ENCODE measurements at regions not wholly inside any gene's neighbourhood (a gene's known extent, or its start where the extent isn't known, plus 50 kb on each side); places are given as distances from the start of the nearest gene placed in this dataset.

DNA sequence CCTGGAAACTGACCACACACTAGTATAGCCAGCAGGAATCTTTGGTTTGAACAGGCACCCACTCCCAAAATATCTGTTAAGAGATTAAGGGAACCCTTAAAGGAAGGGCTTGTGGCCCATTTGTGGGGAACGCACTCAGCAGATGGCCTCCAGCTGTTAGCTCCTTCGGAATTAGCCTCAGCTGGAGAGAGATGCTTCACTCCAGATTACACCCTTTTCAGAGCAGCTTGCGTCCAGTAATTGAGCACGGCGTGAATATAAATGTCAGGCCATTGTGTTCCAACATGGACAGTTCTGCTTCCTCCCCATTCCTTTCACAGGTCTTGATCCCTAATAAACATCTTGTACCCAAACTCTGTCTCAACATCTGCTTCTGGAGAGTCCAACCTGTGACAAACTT lies 397.8 kb downstream of the SEC23A start:
- H4K20me1 ChIP-seq (ENCODE audit: insufficient read depth, low read length) = no peaks in the 10 kb centered on the region
- H3K4me1 ChIP-seq (ENCODE audit: control insufficient read depth in 1 of 2, insufficient read depth in 2 of 2, low read length in 2 of 2) = no peaks in the 10 kb centered on the region
- TF ChIP-seq, protein P1, sequence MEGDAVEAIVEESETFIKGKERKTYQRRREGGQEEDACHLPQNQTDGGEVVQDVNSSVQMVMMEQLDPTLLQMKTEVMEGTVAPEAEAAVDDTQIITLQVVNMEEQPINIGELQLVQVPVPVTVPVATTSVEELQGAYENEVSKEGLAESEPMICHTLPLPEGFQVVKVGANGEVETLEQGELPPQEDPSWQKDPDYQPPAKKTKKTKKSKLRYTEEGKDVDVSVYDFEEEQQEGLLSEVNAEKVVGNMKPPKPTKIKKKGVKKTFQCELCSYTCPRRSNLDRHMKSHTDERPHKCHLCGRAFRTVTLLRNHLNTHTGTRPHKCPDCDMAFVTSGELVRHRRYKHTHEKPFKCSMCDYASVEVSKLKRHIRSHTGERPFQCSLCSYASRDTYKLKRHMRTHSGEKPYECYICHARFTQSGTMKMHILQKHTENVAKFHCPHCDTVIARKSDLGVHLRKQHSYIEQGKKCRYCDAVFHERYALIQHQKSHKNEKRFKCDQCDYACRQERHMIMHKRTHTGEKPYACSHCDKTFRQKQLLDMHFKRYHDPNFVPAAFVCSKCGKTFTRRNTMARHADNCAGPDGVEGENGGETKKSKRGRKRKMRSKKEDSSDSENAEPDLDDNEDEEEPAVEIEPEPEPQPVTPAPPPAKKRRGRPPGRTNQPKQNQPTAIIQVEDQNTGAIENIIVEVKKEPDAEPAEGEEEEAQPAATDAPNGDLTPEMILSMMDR (IDR thresholded peaks at IDR 0.05) = no peak
- no peak overlapping the region for H3K4me3 ChIP-seq (replicated peaks in 1 of 3; ENCODE audit: low read depth in 2 of 3, low read length in 3 of 3)
- Mint-ChIP-seq H3K9me3 (peaks cover 0 to 7% (median 3%) of the 10 kb centered on the region in 7 donors), H3K36me3 (no peaks in the 10 kb centered on the region), H3K27ac (no peak overlapping the region), H3K4me1 (no peaks in the 10 kb centered on the region), H3K4me3 (no peak overlapping the region), H3K27me3 (ENCODE audit: low read depth in 3 of 3) (peaks cover 0 to 3% (median 0%) of the 10 kb centered on the region in 3 donors)
- no peak overlapping the region for H3K9ac ChIP-seq (ENCODE audit: insufficient read depth, low read length, poor library complexity, severe bottlenecking)
- H2AFZ ChIP-seq (ENCODE audit: insufficient read depth, low read depth, low read length, poor library complexity, severe bottlenecking) = no peak overlapping the region
- no peak for DNase-seq
- no peaks in the 10 kb centered on the region for H3K36me3 ChIP-seq (replicated peaks in 1 of 2; ENCODE audit: control insufficient read depth in 1 of 2, insufficient read depth in 2 of 2, low read length in 2 of 2)
- no peak overlapping the region for H3K27ac ChIP-seq (ENCODE audit: low read depth in 1 of 2, low read length in 2 of 2)
- intact Hi-C loops (cut with micrococcal nuclease) = no loop called here
- H3K4me2 ChIP-seq (replicated peaks; ENCODE audit: extremely low read depth, low read length, poor library complexity, severe bottlenecking) = no peak overlapping the region
- no peaks in the 10 kb centered on the region for H3K27me3 ChIP-seq (ENCODE audit: control insufficient read depth in 2 of 2, insufficient read depth in 2 of 2, low read length in 2 of 2)
- H3K79me2 ChIP-seq (ENCODE audit: insufficient read depth, low read length) = no peaks in the 10 kb centered on the region
- H3K9me3 ChIP-seq (replicated peaks in 1 of 2; ENCODE audit: control insufficient read depth in 1 of 2, insufficient read depth in 1 of 2, low read length in 2 of 2) = no peaks in the 10 kb centered on the region
- whole genome bisulfite sequencing (ENCODE audit: insufficient coverage) = 98% methylated on average over 4 of the region's 5 CpGs

DNA sequence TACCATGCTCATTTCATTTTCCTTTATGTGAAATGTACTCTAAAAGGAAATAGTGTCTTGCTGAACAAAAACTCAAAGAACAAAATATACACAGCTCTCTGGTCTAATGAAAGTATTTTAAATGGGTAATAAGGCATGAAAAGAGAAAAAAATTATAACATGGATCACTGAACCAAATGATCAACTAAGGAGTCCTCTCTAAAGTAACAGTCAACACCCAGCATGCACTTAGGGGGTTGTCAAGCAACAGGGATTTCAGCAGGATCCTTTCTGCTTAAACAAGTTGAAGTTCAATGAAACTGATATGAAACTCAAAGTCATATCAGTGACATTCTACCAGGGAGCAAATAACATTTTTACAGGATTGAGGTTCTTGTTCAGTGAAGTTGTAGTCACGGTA lies 398.8 kb downstream of the SEC23A start:
- H3K9me3 ChIP-seq (replicated peaks in 1 of 2; ENCODE audit: control insufficient read depth in 1 of 2, insufficient read depth in 1 of 2, low read length in 2 of 2) = no peaks in the 10 kb centered on the region
- no peak overlapping the region for H3K9ac ChIP-seq (ENCODE audit: insufficient read depth, low read length, poor library complexity, severe bottlenecking)
- H3K27ac ChIP-seq (ENCODE audit: low read depth in 1 of 2, low read length in 2 of 2) = no peak overlapping the region
- no peaks in the 10 kb centered on the region for H3K79me2 ChIP-seq (ENCODE audit: insufficient read depth, low read length)
- H3K4me1 ChIP-seq (ENCODE audit: control insufficient read depth in 1 of 2, insufficient read depth in 2 of 2, low read length in 2 of 2) = no peaks in the 10 kb centered on the region
- intact Hi-C loops (cut with micrococcal nuclease) = no loop called here
- no peaks in the 10 kb centered on the region for H3K27me3 ChIP-seq (ENCODE audit: control insufficient read depth in 2 of 2, insufficient read depth in 2 of 2, low read length in 2 of 2)
- TF ChIP-seq, protein P1 (IDR thresholded peaks at IDR 0.05) = no peak
- no CpG with 5 or more reads among the region's 1 CpG for WGBS (ENCODE audit: insufficient coverage)
- no peak overlapping the region for H3K4me3 Mint-ChIP-seq
- no peaks in the 10 kb centered on the region for H3K36me3 ChIP-seq (replicated peaks in 1 of 2; ENCODE audit: control insufficient read depth in 1 of 2, insufficient read depth in 2 of 2, low read length in 2 of 2)
- no peaks in the 10 kb centered on the region for H3K4me1 Mint-ChIP-seq
- H3K27ac Mint-ChIP-seq = no peak overlapping the region
- no peak overlapping the region for H2AFZ ChIP-seq (ENCODE audit: insufficient read depth, low read depth, low read length, poor library complexity, severe bottlenecking)
- H3K27me3 Mint-ChIP-seq (ENCODE audit: low read depth in 3 of 3) = peaks cover 0 to 3% (median 0%) of the 10 kb centered on the region in 3 donors
- H3K9me3 Mint-ChIP-seq = peaks cover 0 to 7% (median 2%) of the 10 kb centered on the region in 7 donors
- no peak overlapping the region for H3K4me3 ChIP-seq (replicated peaks in 1 of 3; ENCODE audit: low read depth in 2 of 3, low read length in 3 of 3)
- H4K20me1 ChIP-seq (ENCODE audit: insufficient read depth, low read length) = no peaks in the 10 kb centered on the region
- no peak for DNase-seq
- no peak overlapping the region for H3K4me2 ChIP-seq (replicated peaks; ENCODE audit: extremely low read depth, low read length, poor library complexity, severe bottlenecking)
- H3K36me3 Mint-ChIP-seq = no peaks in the 10 kb centered on the region
